Endodermal cell (in vitro differentiated cells): ENCODE measurements at regions not wholly inside any gene's neighbourhood (a gene's known extent, or its start where the extent isn't known, plus 50 kb on each side); places are given as distances from the start of the nearest gene placed in this dataset.

Experiments used
- DNase-seq: peaks from one replicate; pipeline ENCODE4 v3.0.0-alpha.2; 2017
- H3K27ac ChIP-seq: 2 replicates; pipeline ENCODE4 v1.5.1; 2013; ENCODE audit warnings: mild to moderate bottlenecking, low read depth, low read length, moderate library complexity
- H3K27me3 ChIP-seq: 2 replicates; pipeline ENCODE4 v1.6.1; 2013; ENCODE audit warnings: mild to moderate bottlenecking, low read length, moderate library complexity; ENCODE audit not compliant: insufficient read depth, control insufficient read depth, poor library complexity, severe bottlenecking
- H3K36me3 ChIP-seq: 2 replicates; pipeline ENCODE4 v1.7.0; 2013; ENCODE audit warnings: mild to moderate bottlenecking, low read length, moderate library complexity; ENCODE audit not compliant: control insufficient read depth, insufficient read depth
- H3K4me1 ChIP-seq: one replicate; pipeline ENCODE4 v1.7.0; 2013; ENCODE audit warnings: low read length; ENCODE audit not compliant: control insufficient read depth, insufficient read depth
- H3K4me3 ChIP-seq: 2 replicates; pipeline ENCODE4 v1.5.1; 2013; ENCODE audit warnings: mild to moderate bottlenecking, low read length, moderate library complexity
- H3K9ac ChIP-seq: 2 replicates; pipeline ENCODE4 v1.6.1; 2013; ENCODE audit warnings: mild to moderate bottlenecking, low read length, moderate library complexity; ENCODE audit not compliant: poor library complexity, severe bottlenecking; ENCODE audit errors: extremely low read depth
- H3K9me3 ChIP-seq: 2 replicates; pipeline ENCODE4 v1.6.1; 2013; ENCODE audit warnings: mild to moderate bottlenecking, low read length, moderate library complexity; ENCODE audit not compliant: control insufficient read depth
- H3K27ac Mint-ChIP-seq: 2 replicates; pipeline ENCODE4 v1.8.0; 2020; ENCODE audit warnings: mixed read lengths
- H3K27me3 Mint-ChIP-seq: 2 replicates; pipeline ENCODE4 v1.8.0; 2021; ENCODE audit warnings: mild to moderate bottlenecking, mixed read lengths; ENCODE audit not compliant: insufficient read depth
- H3K36me3 Mint-ChIP-seq: 2 replicates; pipeline ENCODE4 v1.8.0; 2020; ENCODE audit warnings: low read depth, mixed read lengths
- H3K4me1 Mint-ChIP-seq: 2 replicates; pipeline ENCODE4 v1.8.0; 2020; ENCODE audit warnings: mixed read lengths
- H3K4me3 Mint-ChIP-seq: 2 replicates; pipeline ENCODE4 v1.8.0; 2020; ENCODE audit warnings: mild to moderate bottlenecking, moderate library complexity, mixed read lengths
- H3K9me3 Mint-ChIP-seq: 2 replicates; pipeline ENCODE4 v1.8.0; 2020; ENCODE audit warnings: mild to moderate bottlenecking, mixed read lengths
- WGBS, 2 experiments: methylation state at CpG; one replicate each; pipeline versions ENCODE4 v1.1.5 to v1.1.7; 2013; ENCODE audit warnings: missing lambda C conversion rate in 2 of 2, mixed read lengths in 1 of 2; ENCODE audit not compliant: insufficient coverage in 1 of 2, insufficient read length in 1 of 2; 5-methylcytosine and 5-hydroxymethylcytosine counted together
- TF ChIP-seq, protein P1 (sequence below): fragments of 200-600 bp; sonication (generic); conservative IDR thresholded peaks from 2 replicates; pipeline ENCODE4 v1.5.0; 2021; ENCODE audit warnings: antibody characterized with exemption, mild to moderate bottlenecking

DNA sequence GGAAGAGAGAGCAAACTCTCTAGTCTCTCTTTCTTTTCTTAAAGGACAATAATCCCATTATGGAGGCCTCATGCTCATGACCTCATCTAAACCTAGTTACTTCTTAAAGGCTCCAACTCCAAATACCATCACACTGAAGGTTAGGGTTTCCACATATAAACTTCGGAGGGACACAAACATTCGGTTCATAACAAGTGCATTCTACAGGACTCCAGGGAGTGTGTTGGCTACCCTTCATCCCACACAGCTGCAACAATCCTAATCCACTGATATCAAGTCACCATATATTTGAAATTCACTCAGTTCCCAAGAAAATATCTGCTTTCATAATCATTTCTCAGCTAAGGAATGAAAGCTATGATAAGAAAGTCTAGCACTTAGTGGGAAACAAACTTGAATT is 265.9 kb upstream of the PLEKHG7 start:
- Mint-ChIP-seq H3K4me3 (no peak overlapping the region), H3K27ac (no peak overlapping the region), H3K9me3 (no peaks in the 10 kb centered on the region), H3K36me3 (no peaks in the 10 kb centered on the region), H3K4me1 (no peaks in the 10 kb centered on the region), H3K27me3 (no peaks in the 10 kb centered on the region)
- H3K27ac ChIP-seq, result no peak overlapping the region
- no peaks in the 10 kb centered on the region for H3K9me3 ChIP-seq
- TF ChIP-seq, protein P1, sequence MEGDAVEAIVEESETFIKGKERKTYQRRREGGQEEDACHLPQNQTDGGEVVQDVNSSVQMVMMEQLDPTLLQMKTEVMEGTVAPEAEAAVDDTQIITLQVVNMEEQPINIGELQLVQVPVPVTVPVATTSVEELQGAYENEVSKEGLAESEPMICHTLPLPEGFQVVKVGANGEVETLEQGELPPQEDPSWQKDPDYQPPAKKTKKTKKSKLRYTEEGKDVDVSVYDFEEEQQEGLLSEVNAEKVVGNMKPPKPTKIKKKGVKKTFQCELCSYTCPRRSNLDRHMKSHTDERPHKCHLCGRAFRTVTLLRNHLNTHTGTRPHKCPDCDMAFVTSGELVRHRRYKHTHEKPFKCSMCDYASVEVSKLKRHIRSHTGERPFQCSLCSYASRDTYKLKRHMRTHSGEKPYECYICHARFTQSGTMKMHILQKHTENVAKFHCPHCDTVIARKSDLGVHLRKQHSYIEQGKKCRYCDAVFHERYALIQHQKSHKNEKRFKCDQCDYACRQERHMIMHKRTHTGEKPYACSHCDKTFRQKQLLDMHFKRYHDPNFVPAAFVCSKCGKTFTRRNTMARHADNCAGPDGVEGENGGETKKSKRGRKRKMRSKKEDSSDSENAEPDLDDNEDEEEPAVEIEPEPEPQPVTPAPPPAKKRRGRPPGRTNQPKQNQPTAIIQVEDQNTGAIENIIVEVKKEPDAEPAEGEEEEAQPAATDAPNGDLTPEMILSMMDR, result no peak
- WGBS, 2 experiments, result 82 to 87% methylated on average over 2 of the region's 2 CpGs
- peaks cover 6% of the 10 kb centered on the region for H3K4me1 ChIP-seq
- no peak overlapping the region for H3K4me3 ChIP-seq
- no peaks in the 10 kb centered on the region for H3K36me3 ChIP-seq
- H3K9ac ChIP-seq, result no peak overlapping the region
- H3K27me3 ChIP-seq, result no peaks in the 10 kb centered on the region
- no peak for DNase-seq

DNA sequence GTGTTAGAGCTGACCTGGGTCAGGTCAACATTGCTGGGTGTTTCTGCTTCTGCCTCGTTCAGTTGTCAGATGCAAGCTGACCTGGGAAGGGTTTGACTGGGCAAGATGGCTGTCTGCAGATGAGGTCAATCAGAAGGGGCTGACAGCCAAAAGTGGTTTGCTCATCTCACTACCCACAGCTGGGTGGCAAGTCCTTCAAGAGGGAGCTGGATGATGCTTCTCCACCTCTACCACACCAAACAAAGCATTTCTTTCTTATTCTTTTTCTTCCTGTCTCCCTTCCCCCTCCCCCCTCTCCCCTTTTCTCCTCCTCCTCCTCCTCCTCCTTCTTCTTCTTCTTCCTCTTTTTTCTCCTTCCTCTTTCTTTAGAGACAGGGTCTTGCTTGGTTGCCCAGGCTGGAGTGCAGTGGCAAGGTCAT is 268.2 kb upstream of the PLEKHG7 start:
- Mint-ChIP-seq H3K4me3 (no peak overlapping the region), H3K9me3 (no peaks in the 10 kb centered on the region), H3K27ac (no peak overlapping the region), H3K36me3 (no peaks in the 10 kb centered on the region), H3K4me1 (no peaks in the 10 kb centered on the region), H3K27me3 (no peaks in the 10 kb centered on the region)
- Histone ChIP-seq H3K9me3 (no peaks in the 10 kb centered on the region), H3K36me3 (no peaks in the 10 kb centered on the region), H3K27ac (no peak overlapping the region), H3K27me3 (no peaks in the 10 kb centered on the region), H3K4me3 (no peak overlapping the region), H3K4me1 (peaks cover 6% of the 10 kb centered on the region), H3K9ac (no peak overlapping the region)
- TF ChIP-seq, protein P1, result no peak
- 56 to 71% methylated on average over 1 of the region's 1 CpG for WGBS, 2 experiments
- no peak for DNase-seq

DNA sequence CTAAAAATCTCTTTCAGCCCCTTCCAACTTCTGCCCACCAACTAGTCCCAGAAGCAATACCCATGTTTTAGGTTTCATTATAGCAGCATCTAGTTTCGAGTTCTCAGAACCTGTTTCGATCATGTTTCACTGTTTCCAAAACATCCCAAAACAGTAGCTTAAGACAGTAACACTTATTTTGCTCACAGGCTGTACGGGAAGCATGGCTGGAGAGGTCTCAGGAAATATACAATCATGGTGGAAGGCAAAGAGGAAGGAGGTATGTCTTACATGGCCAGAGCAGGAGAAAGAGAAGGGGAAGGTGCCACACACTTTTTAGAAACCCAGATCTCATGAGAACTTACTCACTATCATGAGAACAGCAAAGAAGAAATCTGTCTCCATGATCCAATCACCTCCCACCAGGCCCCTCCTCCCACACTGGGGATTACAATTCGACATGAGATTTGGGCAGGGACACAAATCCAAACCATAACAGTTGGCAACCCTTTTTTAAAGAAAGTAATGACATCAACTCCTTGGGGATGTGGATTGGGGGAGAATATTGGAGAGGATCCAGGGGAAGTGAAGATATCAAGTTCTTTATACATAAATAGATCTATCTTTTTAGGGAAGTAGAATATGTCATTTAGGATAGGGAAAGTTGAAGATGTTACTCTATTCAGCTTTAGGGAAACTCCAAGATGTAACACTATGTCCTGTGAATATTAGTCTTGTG is 269.9 kb upstream of the PLEKHG7 start:
- no peak overlapping the region for H3K27ac Mint-ChIP-seq
- no peak overlapping the region for H3K9ac ChIP-seq
- H3K9me3 ChIP-seq, result no peaks in the 10 kb centered on the region
- peaks cover 6% of the 10 kb centered on the region for H3K4me1 ChIP-seq
- H3K36me3 ChIP-seq, result no peaks in the 10 kb centered on the region
- no peaks in the 10 kb centered on the region for H3K9me3 Mint-ChIP-seq
- TF ChIP-seq, protein P1, result no peak
- no peak overlapping the region for H3K4me3 Mint-ChIP-seq
- DNase-seq, result no peak
- H3K27me3 ChIP-seq, result no peaks in the 10 kb centered on the region
- H3K27me3 Mint-ChIP-seq, result no peaks in the 10 kb centered on the region
- H3K27ac ChIP-seq, result no peak overlapping the region
- H3K36me3 Mint-ChIP-seq, result no peaks in the 10 kb centered on the region
- no peaks in the 10 kb centered on the region for H3K4me1 Mint-ChIP-seq
- 92 to 100% methylated on average over 1 to 4 of the region's 4 CpGs for WGBS, 2 experiments
- no peak overlapping the region for H3K4me3 ChIP-seq
